Cardiac fibroblast (primary cell): ENCODE measurements at regions not wholly inside any gene's neighbourhood (a gene's known extent, or its start where the extent isn't known, plus 50 kb on each side); places are given as distances from the start of the nearest gene placed in this dataset.

Experiments used
- DNase-seq, 2 donors: peaks; one replicate each; pipeline versions ENCODE4 v3.0.0 to v3.0.0-alpha.2; 2010; ENCODE audit warnings: low read depth in 2 of 2
- H3K4me3 ChIP-seq, 2 donors: replicated peaks in 1 of 2; 1 replicate in 1 of 2; 2 replicates in 1 of 2; pipeline ENCODE4 v1.5.1; 2011; ENCODE audit warnings: low read depth in 2 of 2, low read length in 2 of 2, mild to moderate bottlenecking in 2 of 2, moderate library complexity in 1 of 2
- CTCF ChIP-seq: IDR thresholded peaks from one replicate; pipeline ENCODE4 v1.5.1; 2011; ENCODE audit warnings: low read depth, mild to moderate bottlenecking, low read length, inconsistent platforms

- no peak for TF ChIP-seq CTCF
- no peak overlapping the region for H3K4me3 ChIP-seq
- no peak for DNase-seq
These were observed 57.5 kb upstream of the PTGR2 start for GRCh38 chr14:73794146-73794545.

- TF ChIP-seq CTCF: no peak
- no peak for DNase-seq
- no peak overlapping the region for H3K4me3 ChIP-seq
These were observed 59.1 kb upstream of the PTGR2 start for GRCh38 chr14:73792481-73792880.

GRCh38 chr14:73789989-73790581 lies 61.5 kb upstream of the PTGR2 start:
- peak; percentile 96 to 97 for DNase-seq

GRCh38 chr14:73788701-73789551 lies 62.7 kb upstream of the PTGR2 start:
- no peak overlapping the region for H3K4me3 ChIP-seq
- no peak for TF ChIP-seq CTCF
- peak in 1 of 2 donors; percentile 75 for DNase-seq

More at GRCh38 chr14:73789989-73790581, 61.5 kb upstream of the PTGR2 start:
- no peak for TF ChIP-seq CTCF
- peak overlapping the region in 1 of 2 donors; percentile 24 for H3K4me3 ChIP-seq

GRCh38 chr14:73788317-73788598 lies 63.4 kb upstream of the PTGR2 start:
- DNase-seq: no peak
- H3K4me3 ChIP-seq: peak overlapping the region in 1 of 2 donors; percentile 69
- TF ChIP-seq CTCF: no peak

GRCh38 chr14:73787486-73788316 lies 63.9 kb upstream of the PTGR2 start:
- H3K4me3 ChIP-seq: peak overlapping the region; percentile 54 to 69
- no peak for TF ChIP-seq CTCF
- peak; percentile 57 to 72 for DNase-seq
